ENCODE measurements at regions not wholly inside any gene's neighbourhood (a gene's known extent, or its start where the extent isn't known, plus 50 kb on each side); places are given as distances from the start of the nearest gene placed in this dataset.

DNA sequence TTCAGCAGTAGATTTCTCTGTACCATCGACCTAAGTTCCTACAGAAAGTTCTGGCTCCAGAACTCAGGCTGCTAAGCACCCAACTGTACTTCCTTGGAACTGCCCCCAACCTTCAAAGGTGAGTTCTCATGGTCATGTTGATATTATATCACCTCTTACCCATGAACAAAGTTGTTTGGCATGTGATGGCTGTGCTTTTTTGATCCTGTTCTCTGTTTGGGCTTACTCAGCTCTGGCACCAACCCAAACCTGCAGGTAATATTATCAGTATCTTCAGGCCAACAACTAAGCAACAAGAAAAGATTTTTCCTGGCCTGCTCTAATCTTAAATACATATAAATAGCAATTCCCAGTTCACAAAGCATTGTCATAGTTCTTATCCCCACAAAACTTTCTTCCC is 318.7 kb upstream of the LMCD1 start:
- no peak for DNase-seq (ENCODE audit: low spot score in 2 of 2, unreplicated experiment in 2 of 2)
- Mint-ChIP-seq H3K27me3 (ENCODE audit: low read depth) (peaks cover 2% of the 10 kb centered on the region), H3K9me3 (no peaks in the 10 kb centered on the region), H3K4me1 (no peaks in the 10 kb centered on the region), H3K36me3 (no peaks in the 10 kb centered on the region), H3K27ac (no peak overlapping the region), H3K4me3 (no peak overlapping the region)
- TF ChIP-seq, protein P1, sequence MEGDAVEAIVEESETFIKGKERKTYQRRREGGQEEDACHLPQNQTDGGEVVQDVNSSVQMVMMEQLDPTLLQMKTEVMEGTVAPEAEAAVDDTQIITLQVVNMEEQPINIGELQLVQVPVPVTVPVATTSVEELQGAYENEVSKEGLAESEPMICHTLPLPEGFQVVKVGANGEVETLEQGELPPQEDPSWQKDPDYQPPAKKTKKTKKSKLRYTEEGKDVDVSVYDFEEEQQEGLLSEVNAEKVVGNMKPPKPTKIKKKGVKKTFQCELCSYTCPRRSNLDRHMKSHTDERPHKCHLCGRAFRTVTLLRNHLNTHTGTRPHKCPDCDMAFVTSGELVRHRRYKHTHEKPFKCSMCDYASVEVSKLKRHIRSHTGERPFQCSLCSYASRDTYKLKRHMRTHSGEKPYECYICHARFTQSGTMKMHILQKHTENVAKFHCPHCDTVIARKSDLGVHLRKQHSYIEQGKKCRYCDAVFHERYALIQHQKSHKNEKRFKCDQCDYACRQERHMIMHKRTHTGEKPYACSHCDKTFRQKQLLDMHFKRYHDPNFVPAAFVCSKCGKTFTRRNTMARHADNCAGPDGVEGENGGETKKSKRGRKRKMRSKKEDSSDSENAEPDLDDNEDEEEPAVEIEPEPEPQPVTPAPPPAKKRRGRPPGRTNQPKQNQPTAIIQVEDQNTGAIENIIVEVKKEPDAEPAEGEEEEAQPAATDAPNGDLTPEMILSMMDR (IDR thresholded peaks at IDR 0.05; ENCODE audit: unreplicated experiment): no peak

DNA sequence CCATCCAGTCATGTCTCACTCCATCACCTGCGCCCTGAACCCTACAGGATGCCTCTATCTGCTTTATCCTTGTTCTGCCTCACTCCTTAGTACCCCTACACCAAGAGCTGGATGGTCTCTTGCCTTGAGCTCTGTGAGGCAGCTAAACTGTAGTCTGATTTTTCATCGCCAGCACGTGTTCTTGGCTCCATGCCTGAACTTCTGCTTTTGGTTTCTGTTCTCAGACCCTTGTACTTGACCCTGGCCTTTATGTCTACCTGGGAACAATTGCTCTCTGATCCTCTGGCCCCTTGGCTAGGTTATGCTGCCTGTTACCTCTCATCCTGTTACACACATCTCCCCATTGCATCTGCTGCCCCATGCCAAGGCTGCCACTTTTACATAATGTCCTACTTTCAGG is 318.0 kb upstream of the LMCD1 start:
- Mint-ChIP-seq H3K36me3 (no peaks in the 10 kb centered on the region), H3K9me3 (no peaks in the 10 kb centered on the region), H3K27me3 (ENCODE audit: low read depth) (no peaks in the 10 kb centered on the region), H3K4me1 (no peaks in the 10 kb centered on the region), H3K4me3 (no peak overlapping the region), H3K27ac (no peak overlapping the region)
- no peak for DNase-seq (ENCODE audit: low spot score in 2 of 2, unreplicated experiment in 2 of 2)
- TF ChIP-seq, protein P1 (IDR thresholded peaks at IDR 0.05; ENCODE audit: unreplicated experiment): no peak

DNA sequence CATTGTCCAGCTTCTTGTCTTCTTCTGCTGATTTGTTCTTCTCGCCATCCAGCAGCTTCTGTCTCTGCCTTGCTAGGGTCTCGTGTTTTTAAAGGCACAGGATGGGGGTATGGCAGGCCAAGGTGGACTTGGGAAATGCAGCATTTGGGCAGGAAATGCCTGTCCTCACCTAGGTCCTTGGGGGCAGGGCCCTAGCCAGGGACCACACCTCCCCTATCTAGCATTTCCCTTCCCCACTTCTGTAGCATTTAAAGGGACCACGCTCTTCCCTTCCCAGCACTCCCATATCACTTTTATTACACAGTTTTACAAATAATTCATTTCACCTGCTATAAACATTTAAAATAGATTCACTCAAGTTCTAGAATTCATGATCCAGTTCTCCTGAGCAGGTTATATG is 315.4 kb upstream of the LMCD1 start:
- H3K36me3 Mint-ChIP-seq: peaks cover under 1% of the 10 kb centered on the region

DNA sequence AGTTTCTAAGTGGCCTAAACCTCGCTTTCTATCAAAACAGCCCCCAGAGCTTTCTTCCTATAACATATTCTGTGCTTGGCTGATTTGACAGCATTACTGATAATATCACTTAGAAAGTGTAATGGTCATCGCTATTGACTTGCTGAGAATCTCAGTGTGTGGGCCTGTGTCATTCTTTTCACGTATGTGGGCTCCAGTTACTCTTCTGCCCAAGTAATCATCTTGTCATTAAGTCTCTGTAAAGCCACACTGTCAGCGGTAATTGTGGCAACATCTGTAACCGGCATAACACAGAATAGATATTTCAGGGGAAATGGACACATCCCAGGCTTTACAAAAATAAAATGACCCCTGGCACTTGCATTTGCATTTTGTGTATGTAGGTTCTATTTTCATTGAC is 313.6 kb upstream of the LMCD1 start:
- TF ChIP-seq, protein P1 (IDR thresholded peaks at IDR 0.05; ENCODE audit: unreplicated experiment): no peak
- Mint-ChIP-seq H3K36me3 (peaks cover 11% of the 10 kb centered on the region), H3K27me3 (ENCODE audit: low read depth) (no peaks in the 10 kb centered on the region), H3K27ac (no peak overlapping the region), H3K4me3 (no peak overlapping the region), H3K4me1 (no peaks in the 10 kb centered on the region), H3K9me3 (peaks cover 19% of the 10 kb centered on the region)
- DNase-seq (ENCODE audit: low spot score in 2 of 2, unreplicated experiment in 2 of 2): no peak

More for the DNA sequence above, 315.4 kb upstream of the LMCD1 start:
- Mint-ChIP-seq H3K4me1 (no peaks in the 10 kb centered on the region), H3K27ac (no peak overlapping the region), H3K4me3 (no peak overlapping the region), H3K27me3 (ENCODE audit: low read depth) (no peaks in the 10 kb centered on the region), H3K9me3 (peaks cover 8% of the 10 kb centered on the region)
- TF ChIP-seq, protein P1 (IDR thresholded peaks at IDR 0.05; ENCODE audit: unreplicated experiment): no peak
- no peak for DNase-seq (ENCODE audit: low spot score in 2 of 2, unreplicated experiment in 2 of 2)

DNA sequence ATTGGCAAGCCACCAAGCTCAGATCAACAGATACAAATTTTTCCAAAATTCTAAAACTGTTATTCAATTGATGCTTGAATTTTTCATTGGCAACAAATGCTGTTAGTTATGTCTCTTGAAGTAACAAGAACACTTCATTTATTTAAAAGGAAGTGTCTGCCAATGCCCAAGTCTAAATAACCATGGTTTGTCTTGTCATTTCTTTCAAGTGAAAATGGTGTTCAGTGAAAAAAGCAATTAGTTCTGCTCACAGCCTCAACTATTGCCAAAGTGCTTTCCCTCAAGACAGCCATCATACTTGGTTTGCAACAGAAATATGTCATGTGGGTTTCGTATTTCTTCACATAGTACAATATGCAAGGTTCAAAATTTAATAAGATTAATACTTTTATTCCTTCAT is 312.6 kb upstream of the LMCD1 start:
- peaks cover 11% of the 10 kb centered on the region for H3K36me3 Mint-ChIP-seq
- H3K4me3 Mint-ChIP-seq: no peak overlapping the region
- TF ChIP-seq, protein P1 (IDR thresholded peaks at IDR 0.05; ENCODE audit: unreplicated experiment): no peak
- H3K9me3 Mint-ChIP-seq: peaks cover 19% of the 10 kb centered on the region
- no peaks in the 10 kb centered on the region for H3K27me3 Mint-ChIP-seq (ENCODE audit: low read depth)
- no peak overlapping the region for H3K27ac Mint-ChIP-seq
- DNase-seq (ENCODE audit: low spot score in 2 of 2, unreplicated experiment in 2 of 2): no peak
- no peaks in the 10 kb centered on the region for H3K4me1 Mint-ChIP-seq

DNA sequence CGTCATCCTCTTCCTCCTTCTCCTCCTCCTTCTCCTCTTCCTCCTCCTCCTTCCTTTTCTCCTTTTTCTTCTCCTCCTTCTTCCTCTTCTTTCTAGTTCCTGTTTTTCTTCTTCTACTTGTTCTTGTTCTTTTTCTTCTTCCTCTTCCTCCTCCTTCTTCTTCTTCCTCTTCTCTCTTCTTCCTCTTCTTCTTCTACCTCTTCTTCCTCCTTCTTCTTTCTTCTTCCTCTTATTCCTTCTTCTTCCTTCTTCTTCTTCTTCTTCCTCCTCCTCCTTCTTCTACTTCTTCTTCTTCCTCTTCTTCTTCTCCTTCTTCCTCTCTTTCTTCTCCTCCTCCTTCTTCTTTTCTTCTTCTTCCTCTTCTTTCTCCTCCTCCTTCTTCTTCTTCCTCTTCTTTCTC is 310.2 kb upstream of the LMCD1 start:
- Mint-ChIP-seq H3K9me3 (peaks cover 19% of the 10 kb centered on the region), H3K27me3 (ENCODE audit: low read depth) (no peaks in the 10 kb centered on the region), H3K27ac (no peak overlapping the region), H3K36me3 (peaks cover 11% of the 10 kb centered on the region), H3K4me1 (peaks cover 5% of the 10 kb centered on the region), H3K4me3 (no peak overlapping the region)
- no peak for DNase-seq (ENCODE audit: low spot score in 2 of 2, unreplicated experiment in 2 of 2)
- TF ChIP-seq, protein P1 (IDR thresholded peaks at IDR 0.05; ENCODE audit: unreplicated experiment): no peak

Measured in mesothelial cell of epicardium (in vitro differentiated cells).